AG10803 (cell line): ENCODE measurements at regions not wholly inside any gene's neighbourhood (a gene's known extent, or its start where the extent isn't known, plus 50 kb on each side); places are given as distances from the start of the nearest gene placed in this dataset.

Experiments used
- DNase-seq: peaks from one replicate; pipeline ENCODE4 v3.0.0; 2010; ENCODE audit warnings: low read depth
- H3K4me3 ChIP-seq: 2 replicates; pipeline ENCODE4 v1.5.1; 2011; ENCODE audit warnings: mild to moderate bottlenecking, low read length, control low read depth
- TF ChIP-seq, protein P1 (sequence below): conservative IDR thresholded peaks from 2 replicates; pipeline ENCODE4 v1.5.1; 2011; ENCODE audit warnings: mild to moderate bottlenecking, low read length, control low read depth, inconsistent platforms

DNA sequence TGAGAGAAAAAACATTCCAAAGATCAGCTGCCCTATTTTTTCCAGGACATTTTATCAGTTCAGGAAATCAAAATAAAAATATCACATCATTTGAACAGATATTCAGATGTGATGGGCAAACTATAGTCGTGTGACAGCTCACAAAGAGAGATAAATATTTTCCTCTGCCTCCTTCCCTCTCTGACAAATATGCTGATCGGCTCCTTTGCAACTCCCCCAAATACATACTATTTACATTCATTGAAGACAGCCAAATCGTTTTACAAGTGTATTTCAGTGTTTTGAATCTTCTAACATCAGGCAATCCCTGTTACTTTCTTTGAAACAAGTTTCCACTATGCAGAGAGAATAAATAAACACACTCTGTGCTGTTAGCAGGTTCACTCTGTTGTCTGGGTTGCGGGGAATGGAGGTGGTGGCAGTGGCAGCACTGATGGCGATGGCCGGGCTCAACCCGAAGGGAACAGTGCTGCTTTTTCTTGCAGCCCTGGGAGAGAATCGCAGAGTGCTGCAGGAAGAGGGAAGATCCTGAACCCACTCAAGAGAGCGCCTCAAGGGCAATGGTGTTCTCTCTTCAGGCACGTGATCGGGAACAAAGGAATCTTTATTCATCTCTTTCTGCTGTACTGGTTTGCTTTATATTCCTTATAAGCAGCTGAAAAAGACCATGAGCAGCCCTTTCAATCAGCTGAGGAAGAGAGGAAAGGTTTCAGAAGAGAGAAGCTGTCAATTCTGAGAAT, 142.5 kb downstream of the PHLDA1 start:
- H3K4me3 ChIP-seq, result no peak overlapping the region
- TF ChIP-seq, protein P1, sequence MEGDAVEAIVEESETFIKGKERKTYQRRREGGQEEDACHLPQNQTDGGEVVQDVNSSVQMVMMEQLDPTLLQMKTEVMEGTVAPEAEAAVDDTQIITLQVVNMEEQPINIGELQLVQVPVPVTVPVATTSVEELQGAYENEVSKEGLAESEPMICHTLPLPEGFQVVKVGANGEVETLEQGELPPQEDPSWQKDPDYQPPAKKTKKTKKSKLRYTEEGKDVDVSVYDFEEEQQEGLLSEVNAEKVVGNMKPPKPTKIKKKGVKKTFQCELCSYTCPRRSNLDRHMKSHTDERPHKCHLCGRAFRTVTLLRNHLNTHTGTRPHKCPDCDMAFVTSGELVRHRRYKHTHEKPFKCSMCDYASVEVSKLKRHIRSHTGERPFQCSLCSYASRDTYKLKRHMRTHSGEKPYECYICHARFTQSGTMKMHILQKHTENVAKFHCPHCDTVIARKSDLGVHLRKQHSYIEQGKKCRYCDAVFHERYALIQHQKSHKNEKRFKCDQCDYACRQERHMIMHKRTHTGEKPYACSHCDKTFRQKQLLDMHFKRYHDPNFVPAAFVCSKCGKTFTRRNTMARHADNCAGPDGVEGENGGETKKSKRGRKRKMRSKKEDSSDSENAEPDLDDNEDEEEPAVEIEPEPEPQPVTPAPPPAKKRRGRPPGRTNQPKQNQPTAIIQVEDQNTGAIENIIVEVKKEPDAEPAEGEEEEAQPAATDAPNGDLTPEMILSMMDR, result no peak
- DNase-seq, result no peak

- TF ChIP-seq, protein P1, result no peak
- no peak for DNase-seq
- H3K4me3 ChIP-seq, result no peak overlapping the region
These were observed 143.2 kb downstream of the PHLDA1 start for GRCh38 chr12:75888399-75888798.

- TF ChIP-seq, protein P1, result no peak
- DNase-seq, result no peak
These were observed 143.6 kb downstream of the PHLDA1 start for GRCh38 chr12:75887979-75888378.

DNA sequence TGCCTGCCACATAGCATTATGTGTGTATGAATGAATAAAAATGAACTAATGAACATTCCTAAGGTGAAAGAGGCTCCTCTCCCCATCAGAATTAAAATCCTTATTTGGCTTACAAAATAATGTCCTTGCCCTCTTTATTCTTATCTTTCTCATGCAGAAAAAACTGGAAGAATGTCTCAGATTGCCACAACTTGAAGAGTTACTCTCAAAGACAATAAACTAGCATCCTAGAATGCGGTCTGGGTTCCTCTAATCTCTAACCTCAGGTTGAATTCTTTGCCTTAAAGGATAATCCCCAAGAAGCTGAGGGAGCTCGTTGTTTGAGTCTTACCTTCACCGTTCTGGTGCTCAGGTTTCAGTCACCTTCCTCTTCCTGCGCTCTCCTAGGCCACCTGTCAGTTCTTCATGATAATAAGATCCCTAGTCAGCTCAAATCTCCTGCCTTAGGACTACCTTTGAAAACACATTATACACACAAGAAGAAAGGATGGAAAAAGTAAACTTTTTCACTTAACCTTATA, 147.1 kb downstream of the PHLDA1 start:
- no peak overlapping the region for H3K4me3 ChIP-seq
- TF ChIP-seq, protein P1, result no peak
- DNase-seq, result no peak

More at GRCh38 chr12:75887979-75888378, 143.6 kb downstream of the PHLDA1 start:
- H3K4me3 ChIP-seq, result no peak overlapping the region

- H3K4me3 ChIP-seq, result no peak overlapping the region
- no peak for DNase-seq
- TF ChIP-seq, protein P1, result no peak
These were observed 148.3 kb downstream of the PHLDA1 start for GRCh38 chr12:75883241-75883640.

GRCh38 chr12:75882421-75882820, 149.2 kb downstream of the PHLDA1 start:
- TF ChIP-seq, protein P1, result no peak
- no peak for DNase-seq
- no peak overlapping the region for H3K4me3 ChIP-seq

DNA sequence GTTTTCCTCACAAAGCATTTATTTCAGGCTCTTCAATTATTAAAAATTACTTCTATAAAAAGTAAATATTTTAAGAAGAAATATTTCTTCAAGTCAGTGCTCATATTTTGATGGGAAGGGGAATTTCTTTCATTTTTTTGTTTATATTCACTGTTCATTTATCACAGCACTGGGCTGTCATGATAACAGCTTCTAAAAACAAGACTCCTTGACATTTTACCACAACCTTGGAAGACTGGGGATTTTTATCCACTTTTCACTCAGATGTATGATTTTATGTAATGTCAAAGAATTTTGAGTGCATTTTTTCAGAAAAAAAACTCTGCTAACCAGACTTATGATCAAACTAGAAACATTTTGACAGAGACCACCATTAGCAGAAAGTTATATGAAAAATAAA, 149.7 kb downstream of the PHLDA1 start:
- no peak overlapping the region for H3K4me3 ChIP-seq
- DNase-seq, result no peak
- TF ChIP-seq, protein P1, result no peak
